ENCODE measurements at regions not wholly inside any gene's neighbourhood (a gene's known extent, or its start where the extent isn't known, plus 50 kb on each side); places are given as distances from the start of the nearest gene placed in this dataset.

- TF ChIP-seq CTCF (conservative IDR thresholded peaks at IDR 0.05), result no peak
- DNase-seq (ENCODE audit: extremely low spot score, unreplicated experiment), result no peak
- Mint-ChIP-seq H3K4me3 (no peak overlapping the region), H3K4me1 (ENCODE audit: unreplicated experiment) (no peaks in the 10 kb centered on the region), H3K27ac (no peak overlapping the region), H3K9me3 (no peaks in the 10 kb centered on the region), H3K36me3 (no peaks in the 10 kb centered on the region), H3K27me3 (peaks cover 3% of the 10 kb centered on the region)
Measured at GRCh38 chr3:36305929-36306520, 74.3 kb upstream of the STAC start.

- no peaks in the 10 kb centered on the region for H3K27me3 Mint-ChIP-seq
- no peaks in the 10 kb centered on the region for H3K36me3 Mint-ChIP-seq
- no peaks in the 10 kb centered on the region for H3K9me3 Mint-ChIP-seq
- DNase-seq (ENCODE audit: extremely low spot score, unreplicated experiment), result no peak
- no peaks in the 10 kb centered on the region for H3K4me1 Mint-ChIP-seq (ENCODE audit: unreplicated experiment)
- no peak for TF ChIP-seq CTCF (conservative IDR thresholded peaks at IDR 0.05)
- H3K27ac Mint-ChIP-seq, result no peak overlapping the region
- no peak overlapping the region for H3K4me3 Mint-ChIP-seq
Measured at GRCh38 chr3:36309092-36309491, 71.2 kb upstream of the STAC start.

GRCh38 chr3:36312351-36312750 lies 68.0 kb upstream of the STAC start:
- no peak for DNase-seq (ENCODE audit: extremely low spot score, unreplicated experiment)
- no peak for TF ChIP-seq CTCF (conservative IDR thresholded peaks at IDR 0.05)
- Mint-ChIP-seq H3K4me1 (ENCODE audit: unreplicated experiment) (no peaks in the 10 kb centered on the region), H3K27me3 (no peaks in the 10 kb centered on the region), H3K36me3 (no peaks in the 10 kb centered on the region), H3K4me3 (no peak overlapping the region), H3K27ac (no peak overlapping the region), H3K9me3 (peaks cover 5% of the 10 kb centered on the region)

GRCh38 chr3:36317915-36318314 lies 62.4 kb upstream of the STAC start:
- no peak for TF ChIP-seq CTCF (conservative IDR thresholded peaks at IDR 0.05)
- Mint-ChIP-seq H3K4me1 (ENCODE audit: unreplicated experiment) (peaks cover 15% of the 10 kb centered on the region), H3K27ac (no peak overlapping the region), H3K27me3 (no peaks in the 10 kb centered on the region), H3K9me3 (peaks cover 5% of the 10 kb centered on the region), H3K36me3 (no peaks in the 10 kb centered on the region), H3K4me3 (no peak overlapping the region)
- no peak for DNase-seq (ENCODE audit: extremely low spot score, unreplicated experiment)

- DNase-seq (ENCODE audit: extremely low spot score, unreplicated experiment), result no peak
- Mint-ChIP-seq H3K4me1 (ENCODE audit: unreplicated experiment) (peaks cover 15% of the 10 kb centered on the region), H3K36me3 (no peaks in the 10 kb centered on the region), H3K27me3 (no peaks in the 10 kb centered on the region), H3K4me3 (no peak overlapping the region), H3K27ac (no peak overlapping the region), H3K9me3 (peaks cover 5% of the 10 kb centered on the region)
- TF ChIP-seq CTCF (conservative IDR thresholded peaks at IDR 0.05), result no peak
Measured at GRCh38 chr3:36318621-36319200, 61.6 kb upstream of the STAC start.
